ENCODE measurements at regions not wholly inside any gene's neighbourhood (a gene's known extent, or its start where the extent isn't known, plus 50 kb on each side); places are given as distances from the start of the nearest gene placed in this dataset.

DNA sequence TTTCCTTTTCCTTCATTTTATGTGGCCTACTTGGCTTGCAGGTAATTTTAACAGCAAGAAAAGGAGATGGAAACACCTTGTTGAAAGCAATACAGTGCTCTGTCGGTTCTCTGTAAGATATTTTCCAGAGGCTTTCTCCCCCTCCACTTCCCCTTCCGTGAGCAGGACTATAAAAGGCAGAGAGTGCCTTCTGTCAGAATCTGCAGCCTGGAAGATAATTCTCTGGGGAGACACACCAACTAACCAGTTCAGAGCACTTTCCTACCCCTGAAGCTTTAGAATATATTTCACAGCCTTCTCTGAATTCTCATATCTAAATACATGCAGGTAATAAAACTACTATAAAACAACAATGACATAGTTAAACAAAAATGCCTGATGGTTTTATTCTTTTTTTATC is 141.1 kb downstream of the IDS start:
- TF ChIP-seq, protein P1, sequence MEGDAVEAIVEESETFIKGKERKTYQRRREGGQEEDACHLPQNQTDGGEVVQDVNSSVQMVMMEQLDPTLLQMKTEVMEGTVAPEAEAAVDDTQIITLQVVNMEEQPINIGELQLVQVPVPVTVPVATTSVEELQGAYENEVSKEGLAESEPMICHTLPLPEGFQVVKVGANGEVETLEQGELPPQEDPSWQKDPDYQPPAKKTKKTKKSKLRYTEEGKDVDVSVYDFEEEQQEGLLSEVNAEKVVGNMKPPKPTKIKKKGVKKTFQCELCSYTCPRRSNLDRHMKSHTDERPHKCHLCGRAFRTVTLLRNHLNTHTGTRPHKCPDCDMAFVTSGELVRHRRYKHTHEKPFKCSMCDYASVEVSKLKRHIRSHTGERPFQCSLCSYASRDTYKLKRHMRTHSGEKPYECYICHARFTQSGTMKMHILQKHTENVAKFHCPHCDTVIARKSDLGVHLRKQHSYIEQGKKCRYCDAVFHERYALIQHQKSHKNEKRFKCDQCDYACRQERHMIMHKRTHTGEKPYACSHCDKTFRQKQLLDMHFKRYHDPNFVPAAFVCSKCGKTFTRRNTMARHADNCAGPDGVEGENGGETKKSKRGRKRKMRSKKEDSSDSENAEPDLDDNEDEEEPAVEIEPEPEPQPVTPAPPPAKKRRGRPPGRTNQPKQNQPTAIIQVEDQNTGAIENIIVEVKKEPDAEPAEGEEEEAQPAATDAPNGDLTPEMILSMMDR (conservative IDR thresholded peaks at IDR 0.05 in 1 of 2, IDR thresholded peaks at IDR 0.05 in 1 of 2; ENCODE audit: low read depth in 1 of 2, low read length in 2 of 2) = no peak
- TF ChIP-seq EZH2 (IDR thresholded peaks at IDR 0.05; ENCODE audit: low read length, missing control alignments) = no peak
- H2AFZ ChIP-seq (ENCODE audit: low read length) = no peak overlapping the region
- H3K4me2 ChIP-seq (ENCODE audit: extremely low read depth, insufficient read depth, low read length) = no peak overlapping the region
- H3K4me1 ChIP-seq (ENCODE audit: control insufficient read depth, extremely low read depth, insufficient read depth, low read length) = no peaks in the 10 kb centered on the region
- no peaks in the 10 kb centered on the region for H3K9me3 ChIP-seq (ENCODE audit: control insufficient read depth, insufficient read depth, low read depth, low read length)
- H3K27me3 ChIP-seq (ENCODE audit: control insufficient read depth, insufficient read depth, low read length) = no peaks in the 10 kb centered on the region
- H3K79me2 ChIP-seq (ENCODE audit: control insufficient read depth, insufficient read depth, low read length) = no peaks in the 10 kb centered on the region
- no peaks in the 10 kb centered on the region for H3K36me3 ChIP-seq (ENCODE audit: control insufficient read depth, insufficient read depth, low read length)
- H3K27ac ChIP-seq (ENCODE audit: insufficient read depth, low read length) = no peak overlapping the region
- DNase-seq (ENCODE audit: low read depth in 2 of 2) = no peak
- no peak overlapping the region for H3K9ac ChIP-seq (ENCODE audit: insufficient read depth, low read length)
- no peak overlapping the region for H3K4me3 ChIP-seq (replicated peaks in 1 of 4; ENCODE audit: control extremely low read depth in 1 of 4, insufficient read depth in 1 of 4, low read depth in 3 of 4, low read length in 4 of 4)
- no peaks in the 10 kb centered on the region for H4K20me1 ChIP-seq (ENCODE audit: control insufficient read depth, extremely low read depth, insufficient read depth, low read length)

DNA sequence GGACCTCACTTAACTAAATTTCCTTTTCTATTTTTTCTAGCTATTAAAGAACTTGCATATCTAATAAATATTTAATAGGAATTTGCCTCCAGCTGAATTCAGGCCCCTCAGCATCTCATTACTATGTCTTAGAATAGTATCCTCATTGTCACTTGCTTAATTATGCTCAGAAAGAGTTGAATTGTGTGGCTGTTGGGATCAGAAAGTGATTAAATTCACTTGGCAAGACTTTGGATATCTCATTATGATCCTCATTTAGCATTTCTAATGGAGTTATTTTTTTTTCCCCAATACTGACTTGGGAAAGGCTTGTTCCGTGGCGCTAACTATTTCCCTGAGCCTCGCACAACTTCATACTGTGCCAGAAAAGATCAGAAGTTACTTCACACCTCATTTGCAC is 158.8 kb downstream of the IDS start:
- Histone ChIP-seq H3K4me2 (ENCODE audit: extremely low read depth, insufficient read depth, low read length) (no peak overlapping the region), H3K79me2 (ENCODE audit: control insufficient read depth, insufficient read depth, low read length) (no peaks in the 10 kb centered on the region), H3K4me3 (replicated peaks in 1 of 4; ENCODE audit: control extremely low read depth in 1 of 4, insufficient read depth in 1 of 4, low read depth in 3 of 4, low read length in 4 of 4) (no peak overlapping the region), H3K9ac (ENCODE audit: insufficient read depth, low read length) (no peak overlapping the region), H3K27ac (ENCODE audit: insufficient read depth, low read length) (no peak overlapping the region), H3K9me3 (ENCODE audit: control insufficient read depth, insufficient read depth, low read depth, low read length) (no peaks in the 10 kb centered on the region), H2AFZ (ENCODE audit: low read length) (no peak overlapping the region), H3K4me1 (ENCODE audit: control insufficient read depth, extremely low read depth, insufficient read depth, low read length) (no peaks in the 10 kb centered on the region), H3K36me3 (ENCODE audit: control insufficient read depth, insufficient read depth, low read length) (no peaks in the 10 kb centered on the region), H4K20me1 (ENCODE audit: control insufficient read depth, extremely low read depth, insufficient read depth, low read length) (no peaks in the 10 kb centered on the region), H3K27me3 (ENCODE audit: control insufficient read depth, insufficient read depth, low read length) (no peaks in the 10 kb centered on the region)
- DNase-seq (ENCODE audit: low read depth in 2 of 2) = no peak
- TF ChIP-seq EZH2 (IDR thresholded peaks at IDR 0.05; ENCODE audit: low read length, missing control alignments) = no peak
- TF ChIP-seq, protein P1 (conservative IDR thresholded peaks at IDR 0.05 in 1 of 2, IDR thresholded peaks at IDR 0.05 in 1 of 2; ENCODE audit: low read depth in 1 of 2, low read length in 2 of 2) = no peak

DNA sequence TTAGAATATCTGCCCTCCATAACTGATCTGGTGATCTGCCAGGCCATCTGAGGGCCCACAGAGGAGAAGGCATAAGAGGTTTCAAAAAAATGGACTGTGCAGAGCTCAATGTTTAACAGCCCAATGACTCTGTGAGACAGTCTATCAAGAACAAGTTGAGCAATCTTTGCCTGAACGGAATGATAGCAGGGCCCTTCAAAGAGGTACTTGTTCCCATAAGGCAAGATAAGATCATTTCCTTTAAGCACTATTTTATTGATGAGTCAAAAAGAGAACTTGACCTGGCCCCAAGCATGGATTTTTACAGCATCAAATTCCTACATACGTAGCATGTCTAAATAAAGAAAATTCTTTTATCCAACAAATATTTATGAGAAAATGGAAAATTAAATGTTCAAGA is 182.8 kb downstream of the IDS start:
- H3K27me3 ChIP-seq (ENCODE audit: control insufficient read depth, insufficient read depth, low read length) = no peaks in the 10 kb centered on the region
- no peak for DNase-seq (ENCODE audit: low read depth in 2 of 2)
- no peak for TF ChIP-seq EZH2 (IDR thresholded peaks at IDR 0.05; ENCODE audit: low read length, missing control alignments)
- TF ChIP-seq, protein P1 (conservative IDR thresholded peaks at IDR 0.05 in 1 of 2, IDR thresholded peaks at IDR 0.05 in 1 of 2; ENCODE audit: low read depth in 1 of 2, low read length in 2 of 2) = no peak
- H4K20me1 ChIP-seq (ENCODE audit: control insufficient read depth, extremely low read depth, insufficient read depth, low read length) = no peaks in the 10 kb centered on the region
- no peak overlapping the region for H3K27ac ChIP-seq (ENCODE audit: insufficient read depth, low read length)
- no peaks in the 10 kb centered on the region for H3K79me2 ChIP-seq (ENCODE audit: control insufficient read depth, insufficient read depth, low read length)
- H3K4me1 ChIP-seq (ENCODE audit: control insufficient read depth, extremely low read depth, insufficient read depth, low read length) = no peaks in the 10 kb centered on the region
- H3K9me3 ChIP-seq (ENCODE audit: control insufficient read depth, insufficient read depth, low read depth, low read length) = no peaks in the 10 kb centered on the region
- H3K4me2 ChIP-seq (ENCODE audit: extremely low read depth, insufficient read depth, low read length) = no peak overlapping the region
- H3K9ac ChIP-seq (ENCODE audit: insufficient read depth, low read length) = no peak overlapping the region
- no peaks in the 10 kb centered on the region for H3K36me3 ChIP-seq (ENCODE audit: control insufficient read depth, insufficient read depth, low read length)
- no peak overlapping the region for H3K4me3 ChIP-seq (replicated peaks in 1 of 4; ENCODE audit: control extremely low read depth in 1 of 4, insufficient read depth in 1 of 4, low read depth in 3 of 4, low read length in 4 of 4)
- no peak overlapping the region for H2AFZ ChIP-seq (ENCODE audit: low read length)
